ENCODE measurements at regions not wholly inside any gene's neighbourhood (a gene's known extent, or its start where the extent isn't known, plus 50 kb on each side); places are given as distances from the start of the nearest gene placed in this dataset.

- Histone ChIP-seq H2BK5ac (ENCODE audit: low read length) (no peak overlapping the region), H2AK5ac (ENCODE audit: low read depth, low read length) (no peak overlapping the region), H2BK12ac (ENCODE audit: low read length) (no peak overlapping the region), H3K79me1 (ENCODE audit: low read depth, low read length) (no peaks in the 10 kb centered on the region), H2AFZ (ENCODE audit: low read length) (no peak overlapping the region), H3K27me3 (ENCODE audit: control insufficient read depth in 3 of 3, insufficient read depth in 3 of 3, low read depth in 1 of 3, low read length in 3 of 3) (no peaks in the 10 kb centered on the region), H3K4ac (ENCODE audit: low read length) (no peak overlapping the region), H3K4me3 (ENCODE audit: low read length in 2 of 2) (no peak overlapping the region), H3K23ac (ENCODE audit: low read depth, low read length, poor library complexity) (no peak overlapping the region), H3K27ac (replicated peaks; ENCODE audit: low read length) (no peak overlapping the region), H3K4me2 (ENCODE audit: insufficient read depth, low read length, poor library complexity, severe bottlenecking) (no peak overlapping the region), H2BK15ac (ENCODE audit: low read length) (no peak overlapping the region), H4K8ac (ENCODE audit: low read depth, low read length) (no peak overlapping the region), H3K9me3 (replicated peaks in 1 of 2; ENCODE audit: control insufficient read depth in 2 of 2, insufficient read depth in 1 of 2, low read depth in 1 of 2, low read length in 2 of 2) (no peaks in the 10 kb centered on the region), H3K9ac (ENCODE audit: low read depth, low read length, poor library complexity) (no peak overlapping the region), H2BK120ac (ENCODE audit: low read depth, low read length) (no peak overlapping the region), H4K91ac (ENCODE audit: low read depth, low read length, poor library complexity) (no peak overlapping the region), H3K18ac (ENCODE audit: low read length) (no peak overlapping the region), H3K4me1 (ENCODE audit: control insufficient read depth in 2 of 2, insufficient read depth in 1 of 2, low read depth in 1 of 2, low read length in 2 of 2) (no peaks in the 10 kb centered on the region), H3K14ac (ENCODE audit: low read length) (no peak overlapping the region), H3K36me3 (replicated peaks in 1 of 2; ENCODE audit: control insufficient read depth in 2 of 2, insufficient read depth in 2 of 2, low read length in 2 of 2) (no peaks in the 10 kb centered on the region)
- WGBS, 2 donors (ENCODE audit: extremely low coverage in 2 of 2, insufficient read length in 2 of 2, insufficient replicate concordance in 1 of 2), result no CpG with 5 or more reads among the region's 1 CpG
- DNase-seq (ENCODE audit: low spot score), result no peak
Observed at GRCh38 chr1:59169703-59170102, 127.2 kb upstream of the FGGY start.

DNA sequence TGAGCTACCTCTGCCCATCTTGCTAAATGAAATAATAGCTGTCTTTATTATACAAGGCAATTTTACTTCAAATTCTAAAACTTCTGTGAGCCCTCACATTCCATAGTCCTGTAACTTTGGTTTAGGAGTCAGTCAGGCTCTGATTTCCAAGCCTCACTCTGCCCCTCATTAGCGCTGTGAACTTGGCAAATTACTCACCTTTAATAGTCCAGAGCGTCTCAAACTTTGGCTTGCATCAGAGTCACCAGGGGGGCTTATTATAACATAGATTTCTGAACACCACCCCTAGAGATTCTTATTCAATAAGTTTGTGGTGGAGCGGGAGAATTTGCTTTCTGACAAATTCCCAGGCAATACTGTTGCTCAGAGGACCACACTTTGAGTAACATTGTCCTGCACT lies 126.2 kb upstream of the FGGY start:
- no peak overlapping the region for H2BK15ac ChIP-seq (ENCODE audit: low read length)
- H3K4me3 ChIP-seq (ENCODE audit: low read length in 2 of 2), result no peak overlapping the region
- H2BK12ac ChIP-seq (ENCODE audit: low read length), result no peak overlapping the region
- no peaks in the 10 kb centered on the region for H3K27me3 ChIP-seq (ENCODE audit: control insufficient read depth in 3 of 3, insufficient read depth in 3 of 3, low read depth in 1 of 3, low read length in 3 of 3)
- no peak overlapping the region for H2BK5ac ChIP-seq (ENCODE audit: low read length)
- H2BK120ac ChIP-seq (ENCODE audit: low read depth, low read length), result no peak overlapping the region
- no peaks in the 10 kb centered on the region for H3K4me1 ChIP-seq (ENCODE audit: control insufficient read depth in 2 of 2, insufficient read depth in 1 of 2, low read depth in 1 of 2, low read length in 2 of 2)
- H2AK5ac ChIP-seq (ENCODE audit: low read depth, low read length), result no peak overlapping the region
- no peak overlapping the region for H4K8ac ChIP-seq (ENCODE audit: low read depth, low read length)
- H3K9me3 ChIP-seq (replicated peaks in 1 of 2; ENCODE audit: control insufficient read depth in 2 of 2, insufficient read depth in 1 of 2, low read depth in 1 of 2, low read length in 2 of 2), result no peaks in the 10 kb centered on the region
- no peak overlapping the region for H3K23ac ChIP-seq (ENCODE audit: low read depth, low read length, poor library complexity)
- DNase-seq (ENCODE audit: low spot score), result no peak
- no peak overlapping the region for H3K14ac ChIP-seq (ENCODE audit: low read length)
- H3K18ac ChIP-seq (ENCODE audit: low read length), result no peak overlapping the region
- no peaks in the 10 kb centered on the region for H3K79me1 ChIP-seq (ENCODE audit: low read depth, low read length)
- H3K4me2 ChIP-seq (ENCODE audit: insufficient read depth, low read length, poor library complexity, severe bottlenecking), result no peak overlapping the region
- H4K91ac ChIP-seq (ENCODE audit: low read depth, low read length, poor library complexity), result no peak overlapping the region
- no peak overlapping the region for H3K27ac ChIP-seq (replicated peaks; ENCODE audit: low read length)
- H3K9ac ChIP-seq (ENCODE audit: low read depth, low read length, poor library complexity), result no peak overlapping the region
- no peaks in the 10 kb centered on the region for H3K36me3 ChIP-seq (replicated peaks in 1 of 2; ENCODE audit: control insufficient read depth in 2 of 2, insufficient read depth in 2 of 2, low read length in 2 of 2)
- H3K4ac ChIP-seq (ENCODE audit: low read length), result no peak overlapping the region
- no CpG with 5 or more reads among the region's 3 CpGs for WGBS, 2 donors (ENCODE audit: extremely low coverage in 2 of 2, insufficient read length in 2 of 2, insufficient replicate concordance in 1 of 2)
- H2AFZ ChIP-seq (ENCODE audit: low read length), result no peak overlapping the region

DNA sequence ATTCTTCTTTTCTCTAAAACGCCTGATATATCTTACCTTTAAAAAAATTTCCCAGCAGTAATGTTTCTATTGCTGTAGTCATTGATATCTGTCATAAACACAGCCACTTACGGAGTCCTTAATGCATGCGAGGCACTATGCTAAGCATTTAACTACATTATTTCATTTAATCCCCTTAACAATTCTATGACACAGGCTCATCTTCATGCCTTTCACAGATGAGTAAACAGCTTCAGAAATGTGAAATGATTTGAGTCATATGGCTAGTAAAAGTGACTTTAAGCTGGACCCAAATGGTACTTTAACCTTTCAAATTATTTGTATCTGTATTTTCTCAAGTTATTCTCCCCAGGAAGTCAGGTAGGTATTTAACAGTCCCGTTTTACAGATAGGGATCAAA lies 125.1 kb upstream of the FGGY start:
- Histone ChIP-seq H3K4me3 (ENCODE audit: low read length in 2 of 2) (no peak overlapping the region), H2BK5ac (ENCODE audit: low read length) (no peak overlapping the region), H3K4me1 (ENCODE audit: control insufficient read depth in 2 of 2, insufficient read depth in 1 of 2, low read depth in 1 of 2, low read length in 2 of 2) (no peaks in the 10 kb centered on the region), H2BK12ac (ENCODE audit: low read length) (no peak overlapping the region), H2AK5ac (ENCODE audit: low read depth, low read length) (no peak overlapping the region), H3K4ac (ENCODE audit: low read length) (no peak overlapping the region), H3K9me3 (replicated peaks in 1 of 2; ENCODE audit: control insufficient read depth in 2 of 2, insufficient read depth in 1 of 2, low read depth in 1 of 2, low read length in 2 of 2) (peaks cover 0 to 5% of the 10 kb centered on the region in 2 donors), H3K4me2 (ENCODE audit: insufficient read depth, low read length, poor library complexity, severe bottlenecking) (no peak overlapping the region), H3K79me1 (ENCODE audit: low read depth, low read length) (no peaks in the 10 kb centered on the region), H3K23ac (ENCODE audit: low read depth, low read length, poor library complexity) (no peak overlapping the region), H4K8ac (ENCODE audit: low read depth, low read length) (no peak overlapping the region), H3K27me3 (ENCODE audit: control insufficient read depth in 3 of 3, insufficient read depth in 3 of 3, low read depth in 1 of 3, low read length in 3 of 3) (no peaks in the 10 kb centered on the region), H2BK15ac (ENCODE audit: low read length) (no peak overlapping the region), H3K9ac (ENCODE audit: low read depth, low read length, poor library complexity) (no peak overlapping the region), H3K18ac (ENCODE audit: low read length) (no peak overlapping the region), H3K14ac (ENCODE audit: low read length) (no peak overlapping the region), H2AFZ (ENCODE audit: low read length) (no peak overlapping the region), H2BK120ac (ENCODE audit: low read depth, low read length) (no peak overlapping the region), H4K91ac (ENCODE audit: low read depth, low read length, poor library complexity) (no peak overlapping the region), H3K27ac (replicated peaks; ENCODE audit: low read length) (no peak overlapping the region), H3K36me3 (replicated peaks in 1 of 2; ENCODE audit: control insufficient read depth in 2 of 2, insufficient read depth in 2 of 2, low read length in 2 of 2) (no peaks in the 10 kb centered on the region)
- WGBS, 2 donors (ENCODE audit: extremely low coverage in 2 of 2, insufficient read length in 2 of 2, insufficient replicate concordance in 1 of 2), result no CpG with 5 or more reads among the region's 4 CpGs
- no peak for DNase-seq (ENCODE audit: low spot score)

GRCh38 chr1:59172693-59173092 lies 124.2 kb upstream of the FGGY start:
- H3K23ac ChIP-seq (ENCODE audit: low read depth, low read length, poor library complexity), result no peak overlapping the region
- H3K4me2 ChIP-seq (ENCODE audit: insufficient read depth, low read length, poor library complexity, severe bottlenecking), result no peak overlapping the region
- H3K9me3 ChIP-seq (replicated peaks in 1 of 2; ENCODE audit: control insufficient read depth in 2 of 2, insufficient read depth in 1 of 2, low read depth in 1 of 2, low read length in 2 of 2), result peaks cover 0 to 7% of the 10 kb centered on the region in 2 donors
- H4K8ac ChIP-seq (ENCODE audit: low read depth, low read length), result no peak overlapping the region
- H3K4me1 ChIP-seq (ENCODE audit: control insufficient read depth in 2 of 2, insufficient read depth in 1 of 2, low read depth in 1 of 2, low read length in 2 of 2), result no peaks in the 10 kb centered on the region
- no peaks in the 10 kb centered on the region for H3K79me1 ChIP-seq (ENCODE audit: low read depth, low read length)
- H4K91ac ChIP-seq (ENCODE audit: low read depth, low read length, poor library complexity), result no peak overlapping the region
- no peak overlapping the region for H2BK12ac ChIP-seq (ENCODE audit: low read length)
- H3K14ac ChIP-seq (ENCODE audit: low read length), result no peak overlapping the region
- DNase-seq (ENCODE audit: low spot score), result no peak
- no peak overlapping the region for H2AK5ac ChIP-seq (ENCODE audit: low read depth, low read length)
- no peaks in the 10 kb centered on the region for H3K36me3 ChIP-seq (replicated peaks in 1 of 2; ENCODE audit: control insufficient read depth in 2 of 2, insufficient read depth in 2 of 2, low read length in 2 of 2)
- WGBS, 2 donors (ENCODE audit: extremely low coverage in 2 of 2, insufficient read length in 2 of 2, insufficient replicate concordance in 1 of 2), result no CpG with 5 or more reads among the region's 1 CpG
- no peaks in the 10 kb centered on the region for H3K27me3 ChIP-seq (ENCODE audit: control insufficient read depth in 3 of 3, insufficient read depth in 3 of 3, low read depth in 1 of 3, low read length in 3 of 3)
- H3K27ac ChIP-seq (replicated peaks; ENCODE audit: low read length), result no peak overlapping the region
- H2AFZ ChIP-seq (ENCODE audit: low read length), result no peak overlapping the region
- no peak overlapping the region for H2BK120ac ChIP-seq (ENCODE audit: low read depth, low read length)
- no peak overlapping the region for H3K9ac ChIP-seq (ENCODE audit: low read depth, low read length, poor library complexity)
- no peak overlapping the region for H3K4me3 ChIP-seq (ENCODE audit: low read length in 2 of 2)
- H3K18ac ChIP-seq (ENCODE audit: low read length), result no peak overlapping the region
- H3K4ac ChIP-seq (ENCODE audit: low read length), result no peak overlapping the region
- H2BK15ac ChIP-seq (ENCODE audit: low read length), result no peak overlapping the region
- no peak overlapping the region for H2BK5ac ChIP-seq (ENCODE audit: low read length)
